ENCODE measurements at regions not wholly inside any gene's neighbourhood (a gene's known extent, or its start where the extent isn't known, plus 50 kb on each side); places are given as distances from the start of the nearest gene placed in this dataset.

GRCh38 chr4:129788486-129788885 lies 692.5 kb downstream of the C4orf33 start:
- TF ChIP-seq, protein P1, sequence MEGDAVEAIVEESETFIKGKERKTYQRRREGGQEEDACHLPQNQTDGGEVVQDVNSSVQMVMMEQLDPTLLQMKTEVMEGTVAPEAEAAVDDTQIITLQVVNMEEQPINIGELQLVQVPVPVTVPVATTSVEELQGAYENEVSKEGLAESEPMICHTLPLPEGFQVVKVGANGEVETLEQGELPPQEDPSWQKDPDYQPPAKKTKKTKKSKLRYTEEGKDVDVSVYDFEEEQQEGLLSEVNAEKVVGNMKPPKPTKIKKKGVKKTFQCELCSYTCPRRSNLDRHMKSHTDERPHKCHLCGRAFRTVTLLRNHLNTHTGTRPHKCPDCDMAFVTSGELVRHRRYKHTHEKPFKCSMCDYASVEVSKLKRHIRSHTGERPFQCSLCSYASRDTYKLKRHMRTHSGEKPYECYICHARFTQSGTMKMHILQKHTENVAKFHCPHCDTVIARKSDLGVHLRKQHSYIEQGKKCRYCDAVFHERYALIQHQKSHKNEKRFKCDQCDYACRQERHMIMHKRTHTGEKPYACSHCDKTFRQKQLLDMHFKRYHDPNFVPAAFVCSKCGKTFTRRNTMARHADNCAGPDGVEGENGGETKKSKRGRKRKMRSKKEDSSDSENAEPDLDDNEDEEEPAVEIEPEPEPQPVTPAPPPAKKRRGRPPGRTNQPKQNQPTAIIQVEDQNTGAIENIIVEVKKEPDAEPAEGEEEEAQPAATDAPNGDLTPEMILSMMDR (IDR thresholded peaks at IDR 0.05; ENCODE audit: low read length, missing control alignments): no peak
- H3K4me3 ChIP-seq (replicated peaks; ENCODE audit: low read depth, low read length): no peak overlapping the region
- no peak for DNase-seq (ENCODE audit: low read depth)

- no peak for DNase-seq (ENCODE audit: low read depth)
- H3K4me3 ChIP-seq (replicated peaks; ENCODE audit: low read depth, low read length): no peak overlapping the region
- TF ChIP-seq, protein P1 (IDR thresholded peaks at IDR 0.05; ENCODE audit: low read length, missing control alignments): no peak
These were observed 708.6 kb downstream of the C4orf33 start for GRCh38 chr4:129804461-129804981.

DNA sequence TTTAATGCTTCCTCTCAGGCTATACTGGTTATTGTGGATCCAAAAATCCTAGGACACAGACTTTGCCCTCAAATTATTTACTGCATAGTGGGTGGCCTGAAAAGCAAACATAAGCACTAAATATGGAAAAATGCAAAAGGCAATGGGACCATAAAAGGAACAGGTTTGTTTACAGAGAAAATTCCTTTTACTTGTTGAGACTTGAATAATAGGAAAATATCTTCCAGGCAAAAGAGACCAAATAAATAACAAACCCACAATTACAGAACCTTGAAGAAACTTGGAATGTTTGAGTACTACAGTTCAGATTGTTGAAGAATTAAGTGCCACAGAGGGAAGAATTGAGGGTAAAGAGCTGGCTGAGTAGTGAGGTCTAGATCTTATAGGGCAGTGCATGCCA lies 711.0 kb downstream of the C4orf33 start:
- DNase-seq (ENCODE audit: low read depth): no peak
- TF ChIP-seq, protein P1 (IDR thresholded peaks at IDR 0.05; ENCODE audit: low read length, missing control alignments): no peak
- no peak overlapping the region for H3K4me3 ChIP-seq (replicated peaks; ENCODE audit: low read depth, low read length)

DNA sequence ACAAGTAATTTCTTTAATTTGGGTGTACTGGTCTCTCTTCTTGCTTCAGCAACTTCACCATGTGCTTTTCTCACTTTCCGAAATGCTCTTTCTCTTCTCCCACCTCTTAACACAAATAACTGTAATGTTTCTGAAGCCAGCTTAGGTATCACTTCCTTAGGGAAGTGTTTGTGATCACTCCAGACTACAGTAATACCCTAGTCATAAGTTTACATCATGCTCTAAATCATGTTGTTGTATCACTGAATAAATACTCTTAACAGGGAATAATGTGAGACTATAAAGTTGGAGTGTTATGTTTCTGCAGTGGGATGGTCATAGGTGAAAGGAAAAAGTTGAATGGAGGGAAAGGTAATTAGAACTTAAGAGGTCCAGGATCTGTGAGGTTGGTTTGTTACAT lies 712.3 kb downstream of the C4orf33 start:
- TF ChIP-seq, protein P1 (IDR thresholded peaks at IDR 0.05; ENCODE audit: low read length, missing control alignments): no peak

GRCh38 chr4:129821073-129821472 lies 725.1 kb downstream of the C4orf33 start:
- H3K4me3 ChIP-seq (replicated peaks; ENCODE audit: low read depth, low read length): no peak overlapping the region
- no peak for DNase-seq (ENCODE audit: low read depth)
- TF ChIP-seq, protein P1 (IDR thresholded peaks at IDR 0.05; ENCODE audit: low read length, missing control alignments): no peak

More for the DNA sequence above, 712.3 kb downstream of the C4orf33 start:
- H3K4me3 ChIP-seq (replicated peaks; ENCODE audit: low read depth, low read length): no peak overlapping the region
- no peak for DNase-seq (ENCODE audit: low read depth)

DNA sequence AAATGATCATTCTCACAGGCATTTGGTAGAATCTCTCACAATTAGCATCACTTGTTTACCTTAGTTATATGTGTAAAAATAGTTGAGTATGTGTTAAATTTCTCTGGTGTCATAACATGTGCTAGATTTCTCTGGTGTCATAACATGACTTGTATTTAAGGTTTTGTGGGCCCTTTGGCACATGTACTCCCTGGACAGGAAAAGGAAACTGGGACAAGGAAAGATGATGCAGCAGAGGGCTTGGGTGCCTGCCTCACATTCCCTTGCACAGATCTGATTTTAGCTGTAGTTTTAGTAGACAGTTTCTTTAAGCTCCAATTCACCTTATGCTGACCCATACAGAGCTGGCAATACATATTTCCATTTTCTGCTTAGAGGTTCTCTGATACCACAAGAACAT lies 726.0 kb downstream of the C4orf33 start:
- TF ChIP-seq, protein P1 (IDR thresholded peaks at IDR 0.05; ENCODE audit: low read length, missing control alignments): no peak
- no peak overlapping the region for H3K4me3 ChIP-seq (replicated peaks; ENCODE audit: low read depth, low read length)
- DNase-seq (ENCODE audit: low read depth): peak; percentile 1

DNA sequence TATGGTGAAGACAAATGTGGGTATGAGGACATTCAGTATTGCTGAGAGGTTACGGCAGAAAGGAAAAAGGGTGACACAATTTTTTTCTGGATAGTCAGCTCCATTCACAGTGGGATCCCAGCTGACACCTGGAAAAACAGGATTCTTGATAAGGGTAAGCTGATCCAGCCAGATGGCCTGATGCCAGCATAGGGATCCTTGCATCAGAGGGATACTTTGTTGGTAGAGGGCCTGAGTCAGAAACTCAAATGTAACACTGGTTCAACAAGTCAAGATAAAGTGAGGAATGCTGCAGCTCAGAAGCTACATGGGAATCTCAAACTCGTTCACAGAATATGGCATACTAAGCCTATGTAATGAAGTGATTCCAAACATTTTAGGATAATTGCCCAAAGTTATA lies 726.7 kb downstream of the C4orf33 start:
- no peak overlapping the region for H3K4me3 ChIP-seq (replicated peaks; ENCODE audit: low read depth, low read length)
- TF ChIP-seq, protein P1 (IDR thresholded peaks at IDR 0.05; ENCODE audit: low read length, missing control alignments): no peak
- DNase-seq (ENCODE audit: low read depth): peak; percentile 46
